HG03354 (cell line): ENCODE measurements at regions not wholly inside any gene's neighbourhood (a gene's known extent, or its start where the extent isn't known, plus 50 kb on each side); places are given as distances from the start of the nearest gene placed in this dataset.

Source experiments
- ATAC-seq: cut with Tn5 transposase; IDR thresholded peaks from one replicate; pipeline ENCODE4 v1.9.1; 2021; ENCODE audit warnings: mild to moderate bottlenecking; ENCODE audit not compliant: unreplicated experiment, poor library complexity, severe bottlenecking

DNA sequence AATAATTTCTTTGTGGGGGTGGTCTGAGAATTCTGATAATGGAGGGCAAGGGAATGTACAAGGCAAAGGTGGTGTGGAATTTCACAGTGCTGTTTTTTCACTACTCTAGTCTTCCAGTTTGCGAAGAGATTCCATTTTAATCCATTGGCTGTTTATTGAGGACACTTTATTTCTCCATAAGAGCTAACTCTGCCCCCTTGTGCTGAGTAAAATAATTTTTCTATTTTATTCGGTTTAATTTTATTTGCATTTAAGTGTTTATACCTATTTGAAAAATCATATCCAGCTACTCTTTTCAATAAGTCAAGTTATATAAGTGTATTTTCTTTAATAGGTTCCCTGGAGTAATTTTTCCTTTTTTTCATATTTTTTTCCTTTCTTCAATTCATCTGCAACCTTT is 840.1 kb downstream of the TUSC7 start:
- no peak for ATAC-seq

DNA sequence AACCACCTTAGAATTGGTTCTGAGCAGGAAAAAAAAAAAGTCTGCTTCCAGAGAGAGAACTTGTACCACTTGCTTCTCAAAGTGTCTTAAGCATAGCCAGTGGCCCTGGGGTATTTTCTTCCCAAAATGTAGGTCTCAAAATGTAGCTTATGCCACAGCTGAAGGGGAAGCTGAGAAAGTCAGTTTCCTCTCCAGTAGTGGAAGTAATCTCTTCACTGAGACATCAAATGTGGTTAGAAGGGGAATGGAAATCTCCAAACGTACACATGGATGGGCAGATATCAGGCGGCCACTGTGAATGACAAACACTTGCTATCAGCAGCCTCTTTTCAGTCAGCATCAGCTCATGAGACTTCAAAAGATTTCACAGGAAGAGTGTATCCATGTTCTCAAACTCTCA is 841.2 kb downstream of the TUSC7 start:
- ATAC-seq = no peak

DNA sequence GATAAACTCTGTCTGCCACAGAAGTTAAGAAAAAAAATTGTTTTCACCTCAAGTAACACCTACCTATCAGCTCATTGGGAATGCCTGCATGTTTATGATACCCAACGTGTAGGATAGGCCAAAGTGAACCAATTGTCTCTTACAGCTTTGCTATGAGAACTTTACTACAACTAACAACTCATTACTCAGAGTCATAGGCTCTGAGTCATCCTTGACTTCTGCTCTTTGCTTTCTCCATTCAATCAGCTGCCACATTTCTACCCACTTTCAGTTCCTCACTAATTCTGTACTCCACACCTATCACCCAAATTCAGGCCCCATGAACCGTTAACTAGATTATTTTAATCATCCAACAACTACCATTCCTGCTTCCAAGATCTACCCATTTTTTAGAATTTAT is 843.9 kb downstream of the TUSC7 start:
- peak; percentile 89 for ATAC-seq

DNA sequence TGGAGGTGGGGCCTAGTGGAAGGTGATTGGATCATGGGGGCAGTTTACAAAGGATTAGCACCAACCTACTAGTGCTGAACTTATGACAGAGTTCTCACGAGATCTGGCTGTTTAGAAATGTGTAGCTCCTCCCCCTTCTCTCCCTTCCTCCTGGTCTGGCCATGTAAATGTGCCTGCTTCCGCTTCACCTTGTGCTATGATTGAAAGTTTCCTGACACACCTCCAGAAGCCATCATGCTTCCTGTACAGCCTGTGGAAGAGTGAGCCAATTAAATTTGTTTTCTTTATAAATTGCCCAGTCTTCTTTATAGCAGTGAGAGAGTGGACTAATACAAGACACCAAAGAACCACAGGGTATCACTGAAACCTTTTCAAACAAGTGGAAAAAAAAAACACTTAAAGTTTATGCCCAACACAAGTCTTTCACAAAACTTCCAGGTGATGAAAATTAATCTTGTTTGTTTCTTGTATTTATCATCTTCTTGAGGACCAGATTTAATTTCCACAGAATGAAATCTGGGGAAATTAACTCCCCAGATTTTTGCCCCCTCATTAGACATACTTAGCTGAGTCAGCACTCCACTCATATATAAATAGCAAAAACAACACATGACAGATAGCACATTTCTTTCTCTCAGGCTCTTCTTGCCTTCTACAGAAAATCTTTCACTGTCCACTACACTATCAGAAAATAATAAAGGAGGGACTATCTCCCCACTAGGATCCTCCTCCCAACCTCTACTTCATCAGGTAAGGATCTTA is 847.2 kb downstream of the TUSC7 start:
- no peak for ATAC-seq

DNA sequence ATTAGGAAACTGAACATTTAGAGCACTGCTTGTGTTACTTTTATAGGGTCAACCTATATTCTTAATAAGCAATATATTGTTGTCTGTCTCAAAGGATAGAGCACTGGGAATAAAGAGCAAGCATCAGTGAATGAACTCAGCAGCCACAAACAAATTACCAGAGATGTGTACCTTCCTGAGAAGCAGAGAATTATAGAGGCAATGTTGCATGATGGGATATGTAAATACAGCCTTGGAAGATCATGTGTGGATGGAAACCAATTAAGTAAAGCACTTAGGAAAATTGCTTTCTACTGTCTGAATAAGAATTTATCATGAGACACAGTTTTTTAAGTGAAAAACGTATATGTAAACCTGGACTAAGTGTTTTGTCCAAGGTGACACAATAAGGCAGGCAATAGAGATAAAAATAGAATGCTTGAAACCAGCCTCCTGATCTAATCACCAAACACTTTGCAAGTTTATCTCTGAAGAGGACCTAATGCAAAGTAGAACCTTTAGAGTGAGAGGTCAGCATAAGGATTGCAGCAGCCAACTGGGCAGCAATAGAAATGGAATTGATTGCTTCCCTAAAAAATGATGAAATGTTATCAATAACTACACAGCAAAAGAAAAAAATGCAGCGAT is 848.0 kb downstream of the TUSC7 start:
- no peak for ATAC-seq

DNA sequence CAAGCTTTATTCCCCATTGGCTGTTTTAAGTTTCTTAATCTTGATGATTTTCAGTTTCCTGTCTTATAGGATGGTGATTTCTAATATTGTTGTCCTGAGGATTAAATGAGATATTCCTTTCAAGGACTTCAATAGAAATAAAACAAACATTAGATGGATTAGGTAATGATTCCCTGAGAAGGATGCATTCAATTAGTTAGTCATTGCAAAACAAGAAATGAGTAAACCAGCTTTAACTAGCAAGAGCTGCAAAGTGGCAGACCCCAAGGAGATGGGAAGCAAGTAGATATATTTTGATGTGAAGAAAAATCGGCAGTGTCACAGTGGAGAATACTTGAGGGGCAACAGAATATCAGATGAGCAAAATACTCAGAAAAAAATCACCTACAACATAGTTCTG is 849.1 kb downstream of the TUSC7 start:
- ATAC-seq = no peak

DNA sequence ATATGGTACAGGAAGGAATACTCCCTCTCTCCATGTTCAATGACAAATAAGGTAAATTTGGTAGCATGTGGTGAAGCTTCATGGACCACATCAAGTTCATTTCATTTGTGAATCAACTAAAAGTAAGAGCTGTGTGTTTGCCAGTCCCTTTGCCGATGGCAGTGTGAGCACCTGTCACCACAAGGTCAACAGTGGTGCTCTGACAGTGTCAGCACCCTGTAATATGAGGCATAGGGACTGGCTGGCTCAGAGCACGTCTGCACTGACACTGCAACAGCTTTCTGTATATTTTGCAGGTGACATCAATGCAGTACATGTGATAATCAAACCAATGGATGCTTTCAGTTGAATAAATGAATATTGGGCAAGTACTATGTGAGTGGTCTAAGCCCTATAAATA is 852.4 kb downstream of the TUSC7 start:
- ATAC-seq = no peak

DNA sequence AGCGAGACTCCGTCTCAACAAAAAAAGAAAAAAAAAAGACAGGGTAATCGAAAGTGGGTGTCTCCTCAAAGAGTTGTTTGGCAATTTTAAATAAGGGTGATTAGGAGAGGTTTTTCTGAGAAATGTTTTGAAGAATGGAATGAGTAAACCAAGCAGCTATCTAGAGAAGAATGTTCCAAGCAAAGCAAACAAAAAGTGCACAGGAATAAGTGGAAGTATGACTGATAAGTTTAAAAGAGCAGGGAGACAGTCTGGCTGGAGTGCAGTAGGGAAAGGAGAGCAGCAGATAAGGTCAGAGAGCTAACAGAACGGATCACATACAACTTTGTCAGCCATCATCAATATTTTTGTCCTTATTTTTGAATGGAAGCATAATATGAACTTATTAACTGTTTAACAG is 853.5 kb downstream of the TUSC7 start:
- ATAC-seq = no peak

DNA sequence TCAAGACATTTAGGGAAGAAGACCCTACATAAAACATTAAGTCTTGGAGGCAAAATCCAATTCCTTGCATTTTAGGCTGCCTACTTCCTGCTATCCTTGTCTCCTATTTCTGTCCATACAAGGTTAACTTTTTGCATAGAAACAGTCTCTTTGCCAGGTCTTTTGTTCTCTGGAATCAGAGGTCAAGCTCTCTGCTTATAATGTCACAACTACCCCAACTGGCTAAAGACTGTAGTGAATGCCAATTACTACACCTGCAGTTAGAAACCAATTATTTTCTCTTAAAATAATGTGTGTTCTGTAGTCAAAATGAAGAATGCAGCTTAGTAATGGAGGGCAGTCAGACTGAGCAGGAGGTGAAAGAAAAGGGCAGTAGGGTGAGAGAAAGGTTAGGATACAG is 856.2 kb downstream of the TUSC7 start:
- ATAC-seq = no peak

DNA sequence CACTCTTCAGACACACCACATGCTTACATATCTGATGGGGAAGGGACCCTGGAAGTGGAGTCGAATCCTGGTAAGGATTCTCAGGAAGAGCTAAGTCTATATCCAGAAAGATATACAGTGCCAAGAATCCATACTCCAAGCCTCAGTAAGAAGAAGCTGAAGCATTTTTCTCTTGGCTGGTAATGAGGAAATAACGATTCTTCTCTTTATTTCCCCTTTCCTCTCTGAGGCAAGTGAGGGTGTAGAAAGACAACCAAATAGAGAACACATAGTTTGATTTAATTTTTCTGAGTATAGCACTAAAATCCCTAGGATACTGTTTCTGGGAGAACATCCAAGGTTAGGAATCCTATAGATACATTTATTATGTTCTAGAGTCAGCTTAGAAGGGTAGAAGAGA is 857.3 kb downstream of the TUSC7 start:
- no peak for ATAC-seq

DNA sequence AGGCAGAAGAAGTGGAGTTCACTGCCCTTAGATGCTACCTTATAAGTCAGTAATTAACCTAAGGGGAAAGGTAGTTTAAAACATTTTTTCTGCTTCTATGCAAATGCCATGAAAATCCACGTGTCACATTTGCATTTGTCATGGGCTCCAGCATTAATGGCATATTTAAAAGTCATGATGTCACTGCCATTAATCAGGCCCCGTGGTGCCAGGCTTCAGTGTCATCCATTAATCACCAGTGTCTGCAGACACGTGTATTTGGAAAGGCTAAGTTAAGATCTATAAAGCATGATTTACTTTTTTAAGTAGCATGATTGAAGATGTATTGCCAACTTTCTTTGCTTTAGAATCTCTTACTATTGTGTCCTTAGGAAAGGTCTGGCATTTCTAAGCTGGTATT is 857.8 kb downstream of the TUSC7 start:
- ATAC-seq = no peak

DNA sequence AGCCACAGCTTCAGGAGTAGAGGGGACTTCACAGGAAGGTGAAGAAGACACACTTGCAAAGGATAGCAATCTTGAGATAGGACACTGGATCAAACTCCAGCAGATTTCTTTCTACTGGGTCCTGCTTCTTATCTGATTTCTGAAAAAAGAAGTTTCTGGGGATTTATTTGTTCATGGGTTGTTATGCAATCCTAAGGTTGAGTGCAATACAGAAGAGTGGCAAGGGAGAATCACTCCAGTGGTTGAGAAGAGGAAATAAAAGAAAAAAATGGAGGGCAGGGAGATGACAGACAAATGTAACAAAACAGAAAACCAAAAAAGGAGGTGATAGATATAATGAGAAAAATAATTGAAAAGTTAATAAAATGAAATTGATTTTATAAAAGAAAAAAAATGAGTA is 858.3 kb downstream of the TUSC7 start:
- ATAC-seq = no peak

DNA sequence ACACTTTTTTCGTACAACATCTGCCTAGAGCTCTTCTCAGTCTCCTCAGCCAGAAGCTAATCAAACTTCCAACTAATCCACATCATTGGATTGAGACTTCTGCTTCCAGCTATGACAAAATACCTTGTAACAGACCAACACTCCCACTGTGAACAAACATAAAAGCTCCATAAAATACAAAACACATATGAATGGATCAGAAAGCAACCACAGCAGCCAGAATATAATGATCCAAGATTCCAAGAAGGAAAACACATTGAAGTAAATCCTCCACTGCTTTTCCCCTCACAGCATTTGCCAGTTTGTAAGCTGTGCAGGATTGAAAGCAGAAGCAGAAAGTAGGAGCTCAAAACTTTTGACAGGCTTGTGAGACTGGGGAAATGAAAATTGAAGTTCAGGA is 863.2 kb downstream of the TUSC7 start:
- ATAC-seq = no peak

DNA sequence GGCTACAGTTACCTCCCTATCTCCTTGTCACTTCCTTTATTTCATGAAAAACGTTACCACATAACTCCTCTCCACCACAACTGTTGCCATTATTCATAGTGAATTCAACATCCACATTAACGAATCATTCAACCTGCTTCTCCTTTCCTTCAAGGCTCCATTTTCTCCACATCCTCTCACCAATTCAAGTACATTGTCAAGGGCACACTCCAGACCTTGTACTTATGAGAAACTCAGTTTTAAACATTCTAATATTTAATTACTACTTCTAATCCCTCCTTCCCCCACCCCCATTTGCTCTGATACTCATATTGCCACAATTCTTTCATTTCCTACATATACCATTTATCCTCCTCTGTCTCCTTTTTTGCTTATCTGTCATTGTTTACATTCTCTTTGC is 871.2 kb downstream of the TUSC7 start:
- ATAC-seq = no peak

DNA sequence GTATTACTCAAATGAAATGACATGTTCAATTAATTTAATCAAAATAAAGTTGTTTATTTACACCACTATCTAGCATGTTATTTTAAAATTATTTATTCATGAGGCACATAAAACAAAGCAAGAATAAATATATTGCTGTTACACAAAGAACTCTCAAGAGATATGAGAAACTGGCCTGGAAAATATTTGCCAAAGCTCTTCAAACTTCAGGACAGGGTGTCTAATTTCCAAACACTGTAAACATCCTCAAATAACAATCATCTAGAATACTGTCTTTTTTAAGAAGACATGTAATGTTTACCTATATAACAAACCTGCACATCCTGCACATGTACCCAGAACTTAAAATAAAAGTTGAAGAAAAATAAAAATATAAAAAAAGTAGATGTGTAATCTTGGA is 876.6 kb downstream of the TUSC7 start:
- ATAC-seq = no peak

DNA sequence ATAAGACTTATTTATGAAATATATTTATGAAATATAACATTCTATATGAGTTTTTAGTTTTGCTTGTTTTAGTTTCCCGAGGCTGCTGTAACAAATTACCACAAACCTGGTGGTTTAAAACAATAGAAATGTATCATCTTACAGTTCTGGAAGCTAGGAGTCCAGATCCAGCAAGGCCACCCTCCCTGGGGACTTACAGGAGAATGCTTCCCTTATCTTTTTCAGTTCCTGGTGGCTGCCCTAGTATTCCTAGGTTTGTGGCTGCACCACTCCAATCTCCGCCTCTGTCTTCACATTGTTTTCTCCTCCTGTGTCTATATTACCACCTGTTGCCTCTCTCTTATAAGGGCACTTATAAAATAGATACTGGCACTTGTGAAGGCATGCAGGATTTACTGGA is 877.8 kb downstream of the TUSC7 start:
- ATAC-seq = no peak

DNA sequence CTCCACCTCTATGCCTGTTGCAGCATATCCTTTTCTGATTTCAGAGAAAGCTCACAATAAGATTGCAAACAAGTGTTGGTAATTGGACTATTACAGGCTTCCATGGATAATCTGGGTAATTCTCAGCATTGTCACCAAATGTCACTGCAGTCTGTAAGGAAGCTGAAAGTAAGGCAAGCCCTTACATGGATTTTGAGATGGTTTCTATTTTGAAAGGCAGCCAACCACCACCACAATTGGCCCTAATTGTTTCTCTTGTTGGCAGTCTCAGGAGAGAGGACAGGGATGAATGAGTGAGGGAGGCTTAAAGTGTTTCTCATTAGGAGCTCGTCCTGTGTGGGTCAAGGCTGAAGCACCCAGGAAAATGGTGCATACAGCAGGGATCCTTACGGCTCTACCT is 879.9 kb downstream of the TUSC7 start:
- no peak for ATAC-seq

DNA sequence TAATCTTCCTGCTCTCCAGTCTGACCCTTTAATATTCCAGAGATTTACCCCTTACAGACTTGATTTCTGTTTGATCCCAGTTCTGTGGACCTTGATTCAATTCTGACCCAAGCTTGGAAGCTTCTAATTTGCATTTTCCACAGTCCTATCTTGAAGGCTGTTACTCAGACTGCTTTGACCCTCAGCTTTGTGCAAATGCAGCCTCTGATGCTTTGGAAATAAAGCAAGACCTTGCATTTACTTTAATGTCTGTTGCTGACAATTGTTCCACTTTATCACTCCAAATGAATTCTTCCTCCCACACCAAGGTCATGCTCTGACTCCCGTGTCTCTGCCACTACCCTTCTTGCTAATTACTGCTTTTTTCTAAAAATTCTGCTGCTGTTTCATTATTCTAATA is 886.0 kb downstream of the TUSC7 start:
- ATAC-seq = no peak

DNA sequence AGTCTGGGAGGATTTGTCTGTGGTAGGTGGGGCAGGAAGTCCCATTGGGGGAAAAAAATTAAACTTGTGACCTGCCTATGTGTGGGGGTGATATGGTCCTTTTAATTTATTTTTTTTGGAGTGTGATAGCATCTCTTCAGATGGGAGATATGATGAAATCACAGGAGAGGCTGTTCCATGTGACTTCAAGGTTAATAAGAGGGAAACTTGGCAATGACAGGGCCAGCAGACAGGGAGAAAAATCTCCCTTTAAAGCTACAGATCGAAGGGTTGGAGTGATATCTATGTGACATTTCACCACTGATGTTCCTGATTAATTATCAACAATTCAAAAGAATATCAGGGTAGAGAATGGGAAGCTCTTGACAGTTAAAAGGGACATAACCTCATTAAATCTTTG is 886.9 kb downstream of the TUSC7 start:
- no peak for ATAC-seq

DNA sequence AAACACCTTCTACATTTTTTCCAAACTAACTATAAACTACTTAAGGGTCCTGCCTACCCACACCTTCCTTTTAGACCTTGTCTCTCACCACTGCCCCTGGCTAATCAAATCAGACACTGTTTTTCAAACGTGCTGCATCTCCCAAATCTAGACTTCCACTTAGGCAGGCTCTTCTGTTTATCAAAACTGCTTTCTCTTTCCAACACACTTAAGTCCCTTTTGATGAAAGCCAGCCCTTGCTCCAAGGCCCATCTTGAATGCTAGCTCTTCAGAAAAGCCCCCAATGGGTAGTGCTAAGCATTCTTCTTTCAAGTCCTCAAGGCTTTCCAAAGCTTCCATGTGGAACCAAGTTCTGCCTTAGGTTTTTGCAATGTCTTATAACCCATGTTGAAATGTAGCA is 888.3 kb downstream of the TUSC7 start:
- no peak for ATAC-seq

DNA sequence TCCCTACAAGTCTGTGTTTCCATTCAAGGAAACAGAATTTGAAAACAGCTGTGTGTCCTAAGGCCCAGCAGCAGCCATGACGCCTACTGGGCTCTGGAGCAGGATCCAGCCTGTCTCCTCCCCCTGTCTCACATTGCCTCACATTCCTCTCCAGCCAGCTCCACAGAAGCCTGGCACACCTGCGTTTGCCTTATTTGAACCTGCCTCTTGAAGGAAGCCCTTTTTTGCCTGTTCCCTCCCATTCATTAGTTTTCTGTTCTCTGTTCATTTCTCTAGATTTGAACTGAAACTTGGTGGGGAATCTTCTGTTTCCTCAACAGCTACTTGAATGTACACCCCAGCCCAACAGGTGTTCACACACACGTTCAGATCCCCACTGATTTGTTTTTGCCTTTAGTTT is 890.5 kb downstream of the TUSC7 start:
- ATAC-seq = peak; percentile 52

DNA sequence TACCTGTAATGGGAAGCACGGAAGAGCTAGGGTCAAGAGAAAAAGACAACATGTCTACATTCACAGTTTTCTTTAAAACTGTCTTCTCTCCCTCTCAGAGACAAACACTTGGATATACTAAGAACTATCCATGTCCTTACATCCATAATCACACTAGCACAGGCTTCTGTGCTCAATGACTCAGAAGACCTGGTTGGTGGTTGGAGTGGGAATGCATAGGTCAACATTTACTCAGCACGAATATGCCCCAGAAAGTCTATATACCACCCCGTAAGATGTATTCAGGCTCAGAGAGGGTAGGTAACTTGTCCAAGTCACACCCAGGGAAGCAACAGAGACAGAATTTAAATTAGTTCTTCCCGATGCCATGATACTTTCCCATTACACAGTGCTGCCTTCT is 891.1 kb downstream of the TUSC7 start:
- ATAC-seq = no peak
